Spinal cord (tissue), 9 donors: ENCODE measurements at regions not wholly inside any gene's neighbourhood (a gene's known extent, or its start where the extent isn't known, plus 50 kb on each side); places are given as distances from the start of the nearest gene placed in this dataset.
A peak's percentile ranks its signal among the peaks of the same experiment; 100 is the strongest.
"Not testable (repeated sequence)": the region's sequence is repeated elsewhere in the genome, so short reads cannot be mapped to it uniquely, and the experiment has no call there.

Experiments
- DNase-seq, 6 donors: peaks; one replicate each; pipeline versions ENCODE4 v3.0.0 to v3.0.0-alpha.2; 2013 to 2015; ENCODE audit warnings: low spot score in 6 of 6, low read depth in 4 of 6
- H3K27ac ChIP-seq: one replicate; pipeline ENCODE4 v1.5.1; 2013; ENCODE audit warnings: low read depth, low read length, control low read depth
- H3K27me3 ChIP-seq: one replicate; pipeline ENCODE4 v1.6.1; 2013; ENCODE audit warnings: low read length; ENCODE audit not compliant: control insufficient read depth, insufficient read depth
- H3K36me3 ChIP-seq: one replicate; pipeline ENCODE4 v1.6.1; 2013; ENCODE audit warnings: low read length; ENCODE audit not compliant: control insufficient read depth, insufficient read depth
- H3K4me1 ChIP-seq: one replicate; pipeline ENCODE4 v1.6.1; 2013; ENCODE audit warnings: low read length; ENCODE audit not compliant: control insufficient read depth, insufficient read depth
- H3K4me3 ChIP-seq: one replicate; pipeline ENCODE4 v1.5.1; 2013; ENCODE audit warnings: low read depth, low read length, control low read depth
- H3K9me3 ChIP-seq: one replicate; pipeline ENCODE4 v1.6.1; 2013; ENCODE audit warnings: low read length; ENCODE audit not compliant: control insufficient read depth, insufficient read depth
- WGBS: methylation state at CpG from one replicate; pipeline ENCODE4 v1.1.5; 2013; ENCODE audit warnings: missing lambda C conversion rate; ENCODE audit not compliant: insufficient coverage; 5-methylcytosine and 5-hydroxymethylcytosine counted together
- donor health status: healthy.

GRCh38 chr13:65532231-65532630 is 1697.9 kb downstream of the PCDH9 start:
- Histone ChIP-seq H3K4me3 (no peak overlapping the region), H3K27me3 (no peaks in the 10 kb centered on the region), H3K9me3 (no peaks in the 10 kb centered on the region), H3K4me1 (no peaks in the 10 kb centered on the region), H3K36me3 (no peaks in the 10 kb centered on the region), H3K27ac (no peak overlapping the region)
- no peak for DNase-seq
- no CpG with 5 or more reads among the region's 4 CpGs for WGBS

DNA sequence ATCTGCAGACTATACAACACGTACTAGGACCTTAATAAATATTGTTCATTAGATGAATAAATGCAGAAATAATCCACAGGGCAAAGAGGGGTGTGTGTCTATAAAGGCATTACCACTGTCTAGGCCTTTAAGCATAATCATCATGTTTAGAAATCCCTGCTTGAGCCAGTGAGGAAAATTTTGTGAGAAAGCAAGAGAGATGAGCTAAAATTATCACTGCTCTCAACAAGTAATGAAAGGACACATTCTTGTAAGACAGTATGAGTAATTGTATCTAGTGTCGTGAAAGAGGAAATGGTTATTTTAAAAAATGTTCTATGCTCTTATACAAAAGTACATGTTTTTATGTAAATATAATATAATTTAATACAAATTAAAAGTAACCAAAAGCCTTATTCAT is 1699.4 kb downstream of the PCDH9 start:
- Histone ChIP-seq H3K27me3 (no peaks in the 10 kb centered on the region), H3K27ac (no peak overlapping the region), H3K9me3 (peaks cover under 1% of the 10 kb centered on the region), H3K36me3 (no peaks in the 10 kb centered on the region), H3K4me3 (no peak overlapping the region), H3K4me1 (no peaks in the 10 kb centered on the region)
- DNase-seq = no peak
- no CpG with 5 or more reads among the region's 2 CpGs for WGBS

DNA sequence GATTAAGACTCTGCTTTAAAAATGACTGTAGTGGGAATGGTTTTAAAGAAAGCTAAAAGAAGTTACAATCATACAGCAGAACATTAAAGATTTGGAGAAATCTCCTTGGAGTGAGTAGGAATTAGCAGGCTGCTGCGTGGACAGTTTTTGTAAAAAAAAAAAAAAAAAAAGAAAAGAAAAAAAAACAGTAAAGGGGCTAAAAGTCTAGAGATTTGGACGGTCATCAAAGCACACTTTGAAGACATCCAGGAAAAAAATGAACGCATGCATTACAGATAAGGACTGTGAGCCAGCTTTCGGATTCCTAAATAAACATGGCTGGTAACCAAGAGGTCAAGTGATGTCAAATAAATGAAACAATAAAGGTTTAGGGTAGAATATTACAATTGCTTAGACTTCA is 1700.6 kb downstream of the PCDH9 start:
- Histone ChIP-seq H3K27ac (no peak overlapping the region), H3K4me1 (no peaks in the 10 kb centered on the region), H3K9me3 (peaks cover 2% of the 10 kb centered on the region), H3K27me3 (no peaks in the 10 kb centered on the region), H3K4me3 (no peak overlapping the region), H3K36me3 (no peaks in the 10 kb centered on the region)
- WGBS = 79% methylated on average over 4 of the region's 4 CpGs
- peak in 1 of 6 donors; percentile 7 for DNase-seq

GRCh38 chr13:65508745-65509144 is 1721.4 kb downstream of the PCDH9 start:
- Histone ChIP-seq H3K4me3 (no peak overlapping the region), H3K27me3 (no peaks in the 10 kb centered on the region), H3K4me1 (no peaks in the 10 kb centered on the region), H3K9me3 (no peaks in the 10 kb centered on the region), H3K27ac (no peak overlapping the region), H3K36me3 (no peaks in the 10 kb centered on the region)
- no peak for DNase-seq

DNA sequence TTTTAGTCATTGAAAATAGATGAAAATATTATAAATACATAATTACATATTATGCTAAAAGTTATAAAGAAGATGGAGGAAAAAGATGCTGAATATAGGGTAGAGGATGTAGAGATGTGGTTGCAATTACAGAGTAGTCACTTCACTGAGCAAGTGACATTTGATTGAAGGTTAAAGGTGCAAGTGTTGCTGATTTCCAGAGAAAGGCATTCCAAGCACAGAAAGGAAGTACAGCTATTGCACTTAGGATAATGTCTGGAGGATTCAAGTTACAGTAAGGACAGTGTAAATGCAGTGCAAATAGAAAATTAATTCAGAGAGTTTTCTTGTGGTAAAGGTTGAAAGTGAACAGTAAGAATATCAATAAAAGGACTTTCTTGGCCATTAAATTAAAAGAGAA is 1721.8 kb downstream of the PCDH9 start:
- no peaks in the 10 kb centered on the region for H3K4me1 ChIP-seq
- DNase-seq = no peak
- no peak overlapping the region for H3K4me3 ChIP-seq
- H3K36me3 ChIP-seq = no peaks in the 10 kb centered on the region
- no peaks in the 10 kb centered on the region for H3K27me3 ChIP-seq
- H3K27ac ChIP-seq = no peak overlapping the region
- H3K9me3 ChIP-seq = no peaks in the 10 kb centered on the region

GRCh38 chr13:65505941-65506340 is 1724.2 kb downstream of the PCDH9 start:
- Histone ChIP-seq H3K36me3 (no peaks in the 10 kb centered on the region), H3K27me3 (no peaks in the 10 kb centered on the region), H3K9me3 (no peaks in the 10 kb centered on the region), H3K27ac (no peak overlapping the region), H3K4me3 (no peak overlapping the region), H3K4me1 (no peaks in the 10 kb centered on the region)
- WGBS = 100% methylated on average over 1 of the region's 1 CpG
- no peak for DNase-seq

- Histone ChIP-seq H3K36me3 (no peaks in the 10 kb centered on the region), H3K27me3 (no peaks in the 10 kb centered on the region), H3K27ac (no peak overlapping the region), H3K9me3 (no peaks in the 10 kb centered on the region), H3K4me3 (no peak overlapping the region), H3K4me1 (no peaks in the 10 kb centered on the region)
- DNase-seq = no peak
- WGBS = no CpG with 5 or more reads among the region's 1 CpG
These were observed 1725.9 kb downstream of the PCDH9 start for GRCh38 chr13:65504213-65504612.

DNA sequence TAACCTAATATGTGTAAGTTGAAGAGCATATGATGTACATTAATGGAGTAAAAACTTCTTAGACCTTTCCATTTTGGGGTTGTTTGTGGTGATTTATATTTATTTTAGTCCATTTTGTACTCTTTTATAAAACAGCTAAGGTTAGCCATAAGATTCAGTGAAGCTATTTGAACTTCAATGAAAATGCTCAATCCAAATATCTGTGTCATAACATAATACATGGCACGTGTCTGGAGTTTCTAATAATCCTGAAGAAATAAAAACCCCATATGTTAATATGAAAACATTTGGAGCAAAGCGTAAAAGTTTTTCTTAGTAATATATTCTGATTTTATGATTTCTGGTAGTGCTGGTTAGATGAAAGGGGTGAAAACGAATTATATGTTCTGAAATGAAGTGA is 1729.7 kb downstream of the PCDH9 start:
- Histone ChIP-seq H3K4me3 (no peak overlapping the region), H3K9me3 (no peaks in the 10 kb centered on the region), H3K27me3 (no peaks in the 10 kb centered on the region), H3K36me3 (no peaks in the 10 kb centered on the region), H3K4me1 (no peaks in the 10 kb centered on the region), H3K27ac (no peak overlapping the region)
- WGBS = no CpG with 5 or more reads among the region's 3 CpGs
- no peak for DNase-seq

DNA sequence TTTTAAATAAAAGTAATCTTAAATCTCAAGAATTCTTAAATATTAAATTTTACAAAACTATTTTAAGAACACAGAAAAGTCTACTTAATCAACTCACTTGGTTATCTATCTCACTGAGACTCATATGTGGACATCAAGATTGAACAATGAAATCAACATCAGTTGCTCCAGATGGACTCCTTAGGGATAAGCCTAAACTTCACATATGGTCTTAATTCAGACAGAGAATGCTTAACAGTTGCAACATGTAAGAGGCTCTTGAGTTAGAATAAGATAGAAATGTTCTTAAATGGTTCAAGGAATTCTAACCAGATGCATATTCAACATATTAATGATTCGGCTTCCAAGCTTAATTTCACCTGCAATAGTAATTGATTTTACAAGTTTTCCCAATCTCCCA is 1730.9 kb downstream of the PCDH9 start:
- no peaks in the 10 kb centered on the region for H3K27me3 ChIP-seq
- no peak overlapping the region for H3K27ac ChIP-seq
- WGBS = no CpG with 5 or more reads among the region's 1 CpG
- H3K9me3 ChIP-seq = no peaks in the 10 kb centered on the region
- peak in 1 of 6 donors; percentile 1 for DNase-seq
- no peaks in the 10 kb centered on the region for H3K4me1 ChIP-seq
- no peak overlapping the region for H3K4me3 ChIP-seq
- no peaks in the 10 kb centered on the region for H3K36me3 ChIP-seq

DNA sequence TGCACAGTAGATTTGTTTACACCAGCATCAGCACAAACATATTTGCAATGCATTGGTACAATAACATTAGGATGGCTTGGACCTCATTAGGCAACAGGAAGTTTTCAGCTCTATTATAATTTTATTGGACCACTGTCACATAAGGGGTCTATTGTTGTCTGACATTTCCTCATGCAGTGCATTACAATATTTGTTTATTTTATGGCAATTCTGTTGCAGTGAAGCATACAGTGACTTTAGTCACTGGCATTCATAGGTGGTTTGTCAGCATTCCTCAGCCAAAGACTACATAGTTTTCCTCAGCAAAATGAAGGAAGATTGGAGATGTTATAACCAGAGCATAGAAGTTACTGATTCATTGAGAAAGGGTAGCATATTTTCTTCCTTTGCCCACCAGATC is 1732.9 kb downstream of the PCDH9 start:
- Histone ChIP-seq H3K27me3 (no peaks in the 10 kb centered on the region), H3K4me1 (no peaks in the 10 kb centered on the region), H3K9me3 (no peaks in the 10 kb centered on the region), H3K36me3 (no peaks in the 10 kb centered on the region), H3K4me3 (no peak overlapping the region), H3K27ac (no peak overlapping the region)
- DNase-seq = no peak

DNA sequence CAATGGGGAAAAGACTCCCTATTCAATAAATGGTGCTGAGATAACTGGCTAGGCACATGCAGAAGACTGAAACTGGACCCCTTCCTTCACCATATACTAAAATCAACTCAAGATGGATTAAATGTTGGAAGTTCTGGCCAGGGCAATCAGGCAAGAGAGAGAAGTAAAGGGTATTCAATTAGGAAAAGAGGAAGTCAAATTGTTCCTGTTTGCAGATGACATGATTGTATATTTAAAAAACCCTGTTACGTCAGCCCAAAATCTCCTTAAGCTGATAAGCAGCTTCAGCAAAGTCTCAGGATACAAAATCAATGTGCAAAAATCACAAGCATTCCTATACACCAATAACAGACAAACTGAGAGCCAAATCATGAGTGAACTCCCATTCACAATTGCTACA is 1739.4 kb downstream of the PCDH9 start:
- H3K4me3 ChIP-seq, H3K9me3 ChIP-seq, DNase-seq, H3K27ac ChIP-seq, H3K27me3 ChIP-seq, H3K36me3 ChIP-seq, H3K4me1 ChIP-seq: not testable (repeated sequence)
- no CpG with 5 or more reads among the region's 1 CpG for WGBS
